CD14-positive monocyte (primary cell): ENCODE measurements at regions not wholly inside any gene's neighbourhood (a gene's known extent, or its start where the extent isn't known, plus 50 kb on each side); places are given as distances from the start of the nearest gene placed in this dataset.

ENCODE experiments used
- DNase-seq, 3 donors: peaks; one replicate each; pipeline ENCODE4 v3.0.0-alpha.2; 2011 to 2022
- H2AFZ ChIP-seq: 2 replicates; pipeline ENCODE4 v1.6.0; 2012; ENCODE audit warnings: mild to moderate bottlenecking, low read depth, low read length, inconsistent platforms; ENCODE audit not compliant: insufficient read depth, poor library complexity, severe bottlenecking
- H3K27ac ChIP-seq, 2 donors: 1 replicate in 1 of 2; 2 replicates in 1 of 2; pipeline ENCODE4 v1.5.1; 2012 to 2013; ENCODE audit warnings: low read length in 2 of 2, control low read depth in 1 of 2, inconsistent platforms in 1 of 2, low read depth in 1 of 2, mild to moderate bottlenecking in 1 of 2
- H3K27me3 ChIP-seq, 2 donors: one replicate each; pipeline versions ENCODE4 v1.6.0 to v1.6.1; 2011 to 2013; ENCODE audit warnings: low read length in 2 of 2; ENCODE audit not compliant: control insufficient read depth in 2 of 2, insufficient read depth in 2 of 2
- H3K36me3 ChIP-seq, 2 donors: replicated peaks in 1 of 2; 1 replicate in 1 of 2; 2 replicates in 1 of 2; pipeline versions ENCODE4 v1.5.1 to v1.6.1; 2012 to 2013; ENCODE audit warnings: low read length in 2 of 2, control low read depth in 1 of 2, inconsistent platforms in 1 of 2, mild to moderate bottlenecking in 1 of 2; ENCODE audit not compliant: insufficient read depth in 2 of 2, control insufficient read depth in 1 of 2
- H3K4me1 ChIP-seq, 2 donors: 1 replicate in 1 of 2; 2 replicates in 1 of 2; pipeline versions ENCODE4 v1.5.1 to v1.6.1; 2012 to 2013; ENCODE audit warnings: low read length in 2 of 2, control low read depth in 1 of 2, inconsistent platforms in 1 of 2, mild to moderate bottlenecking in 1 of 2, moderate library complexity in 1 of 2; ENCODE audit not compliant: insufficient read depth in 2 of 2, control insufficient read depth in 1 of 2
- H3K4me2 ChIP-seq: replicated peaks from 2 replicates; pipeline ENCODE3; 2012; ENCODE audit warnings: low read length, moderate library complexity, mild to moderate bottlenecking; ENCODE audit not compliant: poor library complexity, severe bottlenecking; ENCODE audit errors: extremely low read depth
- H3K4me3 ChIP-seq, 3 experiments: fragments of 200-600 bp in 1 of 3; sonication (generic) in 1 of 3; replicated peaks in 1 of 3; 1 replicate in 2 of 3; 2 replicates in 1 of 3; pipeline ENCODE4 v1.5.1; 2011 to 2013; ENCODE audit warnings: low read length in 3 of 3, mild to moderate bottlenecking in 3 of 3, control low read depth in 2 of 3, low read depth in 2 of 3, inconsistent platforms in 1 of 3, moderate library complexity in 1 of 3
- H3K79me2 ChIP-seq: 2 replicates; pipeline ENCODE4 v1.6.0; 2012; ENCODE audit warnings: mild to moderate bottlenecking, control low read depth, inconsistent platforms, low read length, moderate library complexity; ENCODE audit not compliant: insufficient read depth
- H3K9ac ChIP-seq: 2 replicates; pipeline ENCODE4 v1.6.0; 2017; ENCODE audit warnings: low read length, mild to moderate bottlenecking; ENCODE audit not compliant: insufficient read depth, poor library complexity, severe bottlenecking
- H3K9me3 ChIP-seq, 2 donors: replicated peaks in 1 of 2; 1 replicate in 1 of 2; 2 replicates in 1 of 2; pipeline versions ENCODE4 v1.5.1 to v1.6.1; 2012 to 2013; ENCODE audit warnings: low read length in 2 of 2, control low read depth in 1 of 2; ENCODE audit not compliant: control insufficient read depth in 1 of 2, insufficient read depth in 1 of 2
- H4K20me1 ChIP-seq: 2 replicates; pipeline ENCODE4 v1.6.0; 2012; ENCODE audit warnings: mild to moderate bottlenecking, low read length, control low read depth, moderate library complexity; ENCODE audit not compliant: insufficient read depth
- H3K27ac Mint-ChIP-seq, 7 donors: one replicate each; pipeline ENCODE4 v1.8.0; 2020; ENCODE audit warnings: mild to moderate bottlenecking in 7 of 7, mixed read lengths in 7 of 7, moderate library complexity in 6 of 7, inconsistent platforms in 2 of 7
- H3K27me3 Mint-ChIP-seq, 3 donors: one replicate each; pipeline ENCODE4 v1.8.0; 2021 to 2022; ENCODE audit warnings: low read depth in 3 of 3, mild to moderate bottlenecking in 3 of 3, mixed read lengths in 3 of 3, moderate library complexity in 3 of 3, inconsistent platforms in 1 of 3
- H3K36me3 Mint-ChIP-seq, 2 donors: one replicate each; pipeline ENCODE4 v1.8.0; 2020; ENCODE audit warnings: mixed read lengths in 2 of 2, inconsistent platforms in 1 of 2, mild to moderate bottlenecking in 1 of 2
- H3K4me1 Mint-ChIP-seq: one replicate; pipeline ENCODE4 v1.8.0; 2020; ENCODE audit warnings: mild to moderate bottlenecking, mixed read lengths
- H3K4me3 Mint-ChIP-seq, 2 donors: one replicate each; pipeline ENCODE4 v1.8.0; 2020; ENCODE audit warnings: mild to moderate bottlenecking in 2 of 2, mixed read lengths in 2 of 2, moderate library complexity in 1 of 2
- H3K9me3 Mint-ChIP-seq, 7 donors: one replicate each; pipeline ENCODE4 v1.8.0; 2020 to 2022; ENCODE audit warnings: mixed read lengths in 7 of 7, mild to moderate bottlenecking in 6 of 7, moderate library complexity in 6 of 7, inconsistent platforms in 2 of 7
- WGBS: methylation state at CpG from one replicate; pipeline ENCODE4 v1.1.5; 2013; ENCODE audit warnings: missing lambda C conversion rate; ENCODE audit not compliant: insufficient coverage; 5-methylcytosine and 5-hydroxymethylcytosine counted together
- intact Hi-C, 2 donors: fragments of 100-400 bp; cut with micrococcal nuclease; formaldehyde crosslinking; loops; one replicate each; pipeline versions ENCODE4 v1.15.0 to v1.15.1; 2023
- TF ChIP-seq, protein P1 (sequence below): fragments of 200-600 bp; IDR thresholded peaks from one replicate; pipeline ENCODE4 v1.8.0; 2022; ENCODE audit warnings: antibody characterized with exemption, mild to moderate bottlenecking

DNA sequence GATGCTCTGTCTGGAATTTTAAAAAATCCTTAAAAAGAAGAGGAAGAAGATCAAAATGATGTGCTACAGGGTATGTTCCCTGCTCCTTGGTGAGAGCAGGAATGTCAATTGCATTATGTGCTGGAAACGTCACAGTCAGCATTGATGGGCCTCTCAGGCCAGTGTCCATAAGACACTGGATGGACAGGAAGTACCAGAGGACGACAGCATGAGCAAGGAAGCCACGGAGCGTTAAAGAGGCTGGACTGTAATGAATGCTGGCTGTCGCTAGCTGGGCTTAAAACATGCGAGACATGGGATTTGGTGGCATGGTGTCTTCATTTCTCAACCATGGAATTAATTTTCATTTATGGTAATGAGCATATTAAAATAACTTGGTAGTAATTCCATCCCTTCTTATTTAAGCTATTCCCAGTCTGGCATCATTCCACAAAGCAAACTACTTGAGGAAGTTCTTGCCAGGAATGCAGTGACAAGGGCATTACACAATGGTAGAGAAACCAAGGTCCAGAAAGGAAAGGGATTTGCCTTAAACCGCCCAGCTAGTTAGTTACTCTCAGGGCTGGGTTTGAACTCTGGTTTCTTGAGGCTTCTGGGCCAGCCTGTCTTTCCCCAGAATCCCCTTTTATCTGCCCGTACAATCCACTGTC lies 166.6 kb upstream of the SOX4 start:
- Histone ChIP-seq H3K4me2 (no peak overlapping the region), H2AFZ (no peak overlapping the region), H3K27me3 (no peaks in the 10 kb centered on the region), H3K79me2 (no peaks in the 10 kb centered on the region), H3K9me3 (peaks cover 0 to 3% of the 10 kb centered on the region in 2 donors), H3K36me3 (no peaks in the 10 kb centered on the region), H4K20me1 (no peaks in the 10 kb centered on the region), H3K9ac (no peak overlapping the region), H3K27ac (no peak overlapping the region), H3K4me3 (no peak overlapping the region), H3K4me1 (peaks cover 5 to 7% of the 10 kb centered on the region in 2 donors)
- TF ChIP-seq, protein P1, sequence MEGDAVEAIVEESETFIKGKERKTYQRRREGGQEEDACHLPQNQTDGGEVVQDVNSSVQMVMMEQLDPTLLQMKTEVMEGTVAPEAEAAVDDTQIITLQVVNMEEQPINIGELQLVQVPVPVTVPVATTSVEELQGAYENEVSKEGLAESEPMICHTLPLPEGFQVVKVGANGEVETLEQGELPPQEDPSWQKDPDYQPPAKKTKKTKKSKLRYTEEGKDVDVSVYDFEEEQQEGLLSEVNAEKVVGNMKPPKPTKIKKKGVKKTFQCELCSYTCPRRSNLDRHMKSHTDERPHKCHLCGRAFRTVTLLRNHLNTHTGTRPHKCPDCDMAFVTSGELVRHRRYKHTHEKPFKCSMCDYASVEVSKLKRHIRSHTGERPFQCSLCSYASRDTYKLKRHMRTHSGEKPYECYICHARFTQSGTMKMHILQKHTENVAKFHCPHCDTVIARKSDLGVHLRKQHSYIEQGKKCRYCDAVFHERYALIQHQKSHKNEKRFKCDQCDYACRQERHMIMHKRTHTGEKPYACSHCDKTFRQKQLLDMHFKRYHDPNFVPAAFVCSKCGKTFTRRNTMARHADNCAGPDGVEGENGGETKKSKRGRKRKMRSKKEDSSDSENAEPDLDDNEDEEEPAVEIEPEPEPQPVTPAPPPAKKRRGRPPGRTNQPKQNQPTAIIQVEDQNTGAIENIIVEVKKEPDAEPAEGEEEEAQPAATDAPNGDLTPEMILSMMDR = no peak
- Mint-ChIP-seq H3K4me3 (no peak overlapping the region), H3K9me3 (peaks cover 2 to 9% (median 6%) of the 10 kb centered on the region in 7 donors), H3K36me3 (no peaks in the 10 kb centered on the region), H3K27me3 (peaks cover 0 to 4% (median 0%) of the 10 kb centered on the region in 3 donors), H3K4me1 (peaks cover 7% of the 10 kb centered on the region), H3K27ac (no peak overlapping the region)
- no peak for DNase-seq
- 81% methylated on average over 5 of the region's 8 CpGs for WGBS
- intact Hi-C loops = no loop called here

DNA sequence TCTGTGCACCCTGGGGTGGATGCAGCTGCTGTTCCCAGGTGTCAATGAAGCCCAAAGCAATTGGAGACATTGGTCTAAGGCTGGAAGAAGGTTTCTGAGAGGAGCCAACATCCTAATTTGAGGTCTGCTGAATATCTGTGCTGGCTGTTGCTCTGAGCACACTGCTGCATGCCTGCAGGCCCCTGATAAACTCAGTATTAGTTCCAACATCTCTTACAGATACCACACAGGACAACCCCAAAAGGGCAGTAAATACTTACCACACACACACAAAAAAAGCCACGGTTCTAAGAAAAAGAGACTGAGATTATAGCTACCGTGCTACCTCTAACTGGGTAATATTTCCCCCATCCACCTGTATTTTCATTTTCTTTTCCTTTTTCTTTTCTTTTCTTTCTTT lies 164.3 kb upstream of the SOX4 start:
- no peaks in the 10 kb centered on the region for H3K36me3 Mint-ChIP-seq
- intact Hi-C loops = no loop called here
- Histone ChIP-seq H3K4me3 (no peak overlapping the region), H3K79me2 (no peaks in the 10 kb centered on the region), H3K36me3 (no peaks in the 10 kb centered on the region), H3K27me3 (no peaks in the 10 kb centered on the region), H3K4me1 (peaks cover 5 to 10% of the 10 kb centered on the region in 2 donors), H3K9ac (no peak overlapping the region), H2AFZ (no peak overlapping the region), H3K9me3 (peaks cover 0 to 3% of the 10 kb centered on the region in 2 donors), H3K27ac (no peak overlapping the region), H3K4me2 (no peak overlapping the region), H4K20me1 (no peaks in the 10 kb centered on the region)
- TF ChIP-seq, protein P1 = no peak
- no peak for DNase-seq
- peaks cover 0 to 6% (median 0%) of the 10 kb centered on the region in 3 donors for H3K27me3 Mint-ChIP-seq
- H3K9me3 Mint-ChIP-seq = peaks cover 2 to 9% (median 6%) of the 10 kb centered on the region in 7 donors
- H3K27ac Mint-ChIP-seq = no peak overlapping the region
- WGBS = 81% methylated on average over 2 of the region's 2 CpGs
- H3K4me1 Mint-ChIP-seq = peaks cover 11% of the 10 kb centered on the region
- no peak overlapping the region for H3K4me3 Mint-ChIP-seq
